Right atrium auricular region (tissue), 2 donors: ENCODE measurements at regions not wholly inside any gene's neighbourhood (a gene's known extent, or its start where the extent isn't known, plus 50 kb on each side); places are given as distances from the start of the nearest gene placed in this dataset.

ENCODE experiments used
- DNase-seq: peaks from one replicate; pipeline ENCODE4 v3.0.0-alpha.2; 2019; ENCODE audit warnings: low spot score
- H3K27ac ChIP-seq, 2 donors: fragments of 200-600 bp; sonication (generic); 1 replicate in 1 of 2; 2 replicates in 1 of 2; pipeline ENCODE4 v1.5.1; 2016 to 2019
- H3K27me3 ChIP-seq, 2 donors: fragments of 200-600 bp; sonication (generic); one replicate each; pipeline versions ENCODE4 v1.5.1 to v1.6.0; 2017 to 2019
- H3K36me3 ChIP-seq: fragments of 200-600 bp; sonication (generic); one replicate; pipeline ENCODE4 v1.5.1; 2016
- H3K4me1 ChIP-seq, 2 donors: fragments of 200-600 bp; sonication (generic); one replicate each; pipeline versions ENCODE4 v1.5.1 to v1.6.0; 2017 to 2019
- H3K4me3 ChIP-seq, 2 donors: fragments of 200-600 bp; sonication (generic); 1 replicate in 1 of 2; 2 replicates in 1 of 2; pipeline ENCODE4 v1.5.1; 2017 to 2019; ENCODE audit warnings: mild to moderate bottlenecking in 1 of 2, moderate library complexity in 1 of 2
- H3K9me3 ChIP-seq, 2 donors: fragments of 200-600 bp; sonication (generic); one replicate each; pipeline ENCODE4 v1.5.1; 2019
- CTCF ChIP-seq, 2 donors: fragments of 200-600 bp; sonication (generic); IDR thresholded peaks; one replicate each; pipeline ENCODE4 v1.5.1; 2019; ENCODE audit warnings: antibody characterized with exemption in 2 of 2

- Histone ChIP-seq H3K4me1 (no peaks in the 10 kb centered on the region), H3K4me3 (no peak overlapping the region), H3K9me3 (peaks cover 0 to 4% of the 10 kb centered on the region in 2 donors), H3K27ac (no peak overlapping the region), H3K27me3 (no peaks in the 10 kb centered on the region), H3K36me3 (no peaks in the 10 kb centered on the region)
- DNase-seq: no peak
- no peak for TF ChIP-seq CTCF (IDR thresholded peaks at IDR 0.05)
These were observed 1012.4 kb downstream of the CDH18 start for GRCh38 chr5:18975624-18976023.

DNA sequence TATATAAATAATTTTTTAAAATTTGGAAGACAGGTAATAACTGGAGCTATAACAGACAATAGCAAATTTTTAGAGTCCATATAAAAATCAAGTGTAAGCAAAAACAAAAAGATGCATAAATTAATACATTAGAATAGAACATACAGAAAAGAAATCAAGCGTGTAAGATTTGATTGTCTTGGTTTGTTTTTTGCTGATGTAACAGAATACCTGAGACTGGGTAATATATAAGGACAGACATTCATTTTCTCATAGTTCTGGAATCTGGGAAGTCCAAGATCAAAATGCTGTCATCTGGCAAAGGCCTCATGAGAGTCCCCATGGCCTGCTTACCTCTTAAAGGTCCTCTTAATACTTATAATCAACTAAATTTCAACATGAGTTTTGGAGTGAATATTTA lies 1010.1 kb downstream of the CDH18 start:
- no peak overlapping the region for H3K27ac ChIP-seq
- no peak for TF ChIP-seq CTCF (IDR thresholded peaks at IDR 0.05)
- H3K9me3 ChIP-seq: peaks cover 0 to 4% of the 10 kb centered on the region in 2 donors
- no peaks in the 10 kb centered on the region for H3K4me1 ChIP-seq
- H3K4me3 ChIP-seq: no peak overlapping the region
- H3K27me3 ChIP-seq: no peaks in the 10 kb centered on the region
- H3K36me3 ChIP-seq: no peaks in the 10 kb centered on the region
- DNase-seq: no peak

- DNase-seq: no peak
- H3K36me3 ChIP-seq: no peaks in the 10 kb centered on the region
- no peak for TF ChIP-seq CTCF (IDR thresholded peaks at IDR 0.05)
- no peaks in the 10 kb centered on the region for H3K4me1 ChIP-seq
- no peaks in the 10 kb centered on the region for H3K9me3 ChIP-seq
- no peaks in the 10 kb centered on the region for H3K27me3 ChIP-seq
- H3K27ac ChIP-seq: no peak overlapping the region
- H3K4me3 ChIP-seq: no peak overlapping the region
These were observed 1003.4 kb downstream of the CDH18 start for GRCh38 chr5:18984559-18985080.

- Histone ChIP-seq H3K4me3 (no peak overlapping the region), H3K4me1 (no peaks in the 10 kb centered on the region), H3K9me3 (no peaks in the 10 kb centered on the region), H3K27ac (no peak overlapping the region), H3K27me3 (no peaks in the 10 kb centered on the region), H3K36me3 (no peaks in the 10 kb centered on the region)
- no peak for TF ChIP-seq CTCF (IDR thresholded peaks at IDR 0.05)
- no peak for DNase-seq
These were observed 1002.7 kb downstream of the CDH18 start for GRCh38 chr5:18985171-18985758.

DNA sequence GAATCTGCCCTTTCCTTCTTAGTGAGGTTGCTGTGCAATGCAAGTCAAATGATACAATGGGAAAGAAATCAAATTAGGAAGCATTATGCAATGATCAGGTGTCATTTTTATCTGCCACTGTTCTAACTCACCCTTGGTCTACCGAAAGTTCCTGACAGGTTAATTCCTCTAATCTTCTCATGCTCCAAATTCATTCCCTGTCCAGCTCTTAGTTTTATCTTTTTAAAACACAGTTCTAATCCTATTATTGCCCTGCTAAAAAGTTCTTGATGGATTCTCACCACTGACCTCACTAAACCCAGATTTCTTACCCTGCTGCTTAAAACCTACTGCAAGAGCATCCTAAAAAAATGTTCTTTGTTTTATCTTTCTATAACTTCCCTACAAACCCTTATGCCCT lies 1000.9 kb downstream of the CDH18 start:
- H3K4me3 ChIP-seq: no peak overlapping the region
- H3K36me3 ChIP-seq: no peaks in the 10 kb centered on the region
- no peak for TF ChIP-seq CTCF (IDR thresholded peaks at IDR 0.05)

GRCh38 chr5:18990852-18991251 lies 997.1 kb downstream of the CDH18 start:
- H3K9me3 ChIP-seq: no peaks in the 10 kb centered on the region
- DNase-seq: no peak
- no peaks in the 10 kb centered on the region for H3K4me1 ChIP-seq
- H3K36me3 ChIP-seq: no peaks in the 10 kb centered on the region
- no peak overlapping the region for H3K27ac ChIP-seq
- H3K27me3 ChIP-seq: no peaks in the 10 kb centered on the region
- no peak for TF ChIP-seq CTCF (IDR thresholded peaks at IDR 0.05)
- no peak overlapping the region for H3K4me3 ChIP-seq

More for the DNA sequence above, 1000.9 kb downstream of the CDH18 start:
- Histone ChIP-seq H3K27ac (no peak overlapping the region), H3K9me3 (no peaks in the 10 kb centered on the region), H3K4me1 (no peaks in the 10 kb centered on the region), H3K27me3 (no peaks in the 10 kb centered on the region)
- DNase-seq: no peak
